Transverse colon (tissue), 4 donors: ENCODE measurements at regions not wholly inside any gene's neighbourhood (a gene's known extent, or its start where the extent isn't known, plus 50 kb on each side); places are given as distances from the start of the nearest gene placed in this dataset.

ENCODE experiments used
- POLR2A ChIP-seq: fragments of 450-650 bp; IDR thresholded peaks from one replicate; pipeline ENCODE4 v1.6.1; 2016; ENCODE audit warnings: antibody characterized with exemption, mild to moderate bottlenecking, moderate library complexity
- POLR2AphosphoS5 ChIP-seq, 3 donors: sonication (generic); formaldehyde crosslinking; IDR thresholded peaks; one replicate each; pipeline ENCODE4 v1.6.1; 2016; ENCODE audit warnings: antibody characterized with exemption in 3 of 3
- TF ChIP-seq, protein P1 (sequence below), 5 experiments: fragments of 200-600 bp in 3 of 5; fragments of 450-650 bp in 2 of 5; sonication (generic) in 3 of 5; IDR thresholded peaks; 1 replicate in 2 of 5; 2 replicates in 3 of 5; pipeline ENCODE4 v1.5.1; 2016 to 2017; ENCODE audit warnings: antibody characterized with exemption in 5 of 5, inconsistent platforms in 3 of 5, mild to moderate bottlenecking in 2 of 5, moderate library complexity in 1 of 5

- TF ChIP-seq POLR2AphosphoS5 (IDR thresholded peaks at IDR 0.05) = no peak
- TF ChIP-seq, protein P1, sequence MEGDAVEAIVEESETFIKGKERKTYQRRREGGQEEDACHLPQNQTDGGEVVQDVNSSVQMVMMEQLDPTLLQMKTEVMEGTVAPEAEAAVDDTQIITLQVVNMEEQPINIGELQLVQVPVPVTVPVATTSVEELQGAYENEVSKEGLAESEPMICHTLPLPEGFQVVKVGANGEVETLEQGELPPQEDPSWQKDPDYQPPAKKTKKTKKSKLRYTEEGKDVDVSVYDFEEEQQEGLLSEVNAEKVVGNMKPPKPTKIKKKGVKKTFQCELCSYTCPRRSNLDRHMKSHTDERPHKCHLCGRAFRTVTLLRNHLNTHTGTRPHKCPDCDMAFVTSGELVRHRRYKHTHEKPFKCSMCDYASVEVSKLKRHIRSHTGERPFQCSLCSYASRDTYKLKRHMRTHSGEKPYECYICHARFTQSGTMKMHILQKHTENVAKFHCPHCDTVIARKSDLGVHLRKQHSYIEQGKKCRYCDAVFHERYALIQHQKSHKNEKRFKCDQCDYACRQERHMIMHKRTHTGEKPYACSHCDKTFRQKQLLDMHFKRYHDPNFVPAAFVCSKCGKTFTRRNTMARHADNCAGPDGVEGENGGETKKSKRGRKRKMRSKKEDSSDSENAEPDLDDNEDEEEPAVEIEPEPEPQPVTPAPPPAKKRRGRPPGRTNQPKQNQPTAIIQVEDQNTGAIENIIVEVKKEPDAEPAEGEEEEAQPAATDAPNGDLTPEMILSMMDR (IDR thresholded peaks at IDR 0.05) = no peak
- TF ChIP-seq POLR2A = no peak
Observed at GRCh38 chr4:182074810-182075209, 168.4 kb upstream of the TENM3 start.
